A204.1 (cell line): ENCODE measurements at regions not wholly inside any gene's neighbourhood (a gene's known extent, or its start where the extent isn't known, plus 50 kb on each side); places are given as distances from the start of the nearest gene placed in this dataset.
"Not testable (repeated sequence)": the region's sequence is repeated elsewhere in the genome, so short reads cannot be mapped to it uniquely, and the experiment has no call there.

Experiments used
- FAIRE-seq: peaks from 2 replicates; lab custom pipeline; 2012; peaks lifted over from hg19 to GRCh38; lab: Jason Lieb, UNC

DNA sequence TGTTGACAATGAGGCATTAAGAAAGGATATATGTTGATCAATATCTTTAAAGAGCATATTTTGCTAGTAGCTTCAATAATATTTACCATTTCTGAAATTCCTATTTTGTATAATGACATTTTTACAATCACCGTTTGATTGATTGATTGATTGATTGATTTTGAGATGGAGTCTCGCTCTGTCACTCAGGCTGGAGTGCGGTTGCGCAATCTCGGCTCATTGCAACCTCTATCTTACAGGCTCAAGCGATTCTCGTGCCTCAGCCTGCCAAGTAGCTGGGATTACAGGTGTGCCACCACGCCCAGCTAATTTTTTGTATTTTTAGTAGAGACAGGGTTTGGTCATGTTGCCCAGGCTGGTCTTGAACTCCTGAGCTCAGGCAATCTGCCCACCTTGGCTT is 150.9 kb upstream of the TEX13D start:
- FAIRE-seq = not testable (repeated sequence)

DNA sequence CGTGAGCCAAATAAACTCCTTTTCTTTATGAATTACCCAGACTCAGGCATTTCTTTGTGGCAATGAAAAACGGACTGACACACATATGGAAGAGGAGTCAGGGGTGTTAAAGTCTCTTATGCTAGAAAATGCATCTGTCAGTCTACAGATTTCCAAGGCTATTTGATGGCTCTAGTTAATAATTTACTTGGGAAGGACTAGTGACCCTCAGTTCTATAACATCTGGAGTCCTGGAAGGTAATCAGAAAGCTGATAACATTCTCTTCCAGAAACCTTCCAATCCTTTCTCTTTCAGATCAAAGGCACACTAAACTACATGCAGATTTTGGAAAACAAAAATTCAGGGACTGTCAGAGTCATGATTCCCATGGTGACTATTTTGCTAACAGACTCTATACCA is 142.0 kb upstream of the TEX13D start:
- no peak for FAIRE-seq

DNA sequence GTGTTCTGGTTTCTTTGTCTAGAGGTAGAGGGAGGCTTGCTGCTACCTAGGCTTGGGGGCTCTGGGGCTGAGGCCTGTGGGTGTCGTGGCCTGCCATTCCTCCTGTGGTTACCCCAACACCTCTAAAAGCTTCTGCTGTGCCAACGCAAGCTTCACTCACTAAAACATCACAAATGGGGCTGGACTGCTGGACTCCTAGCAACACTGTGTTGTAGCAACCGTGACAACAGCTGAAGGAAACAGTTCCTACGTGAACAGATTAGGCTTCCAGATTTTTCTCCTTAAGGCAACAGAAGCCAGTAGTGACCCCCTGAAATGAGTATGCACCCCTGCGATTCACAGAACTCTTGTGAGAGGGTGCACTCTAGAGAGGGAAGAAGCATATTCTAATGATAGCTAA is 138.3 kb upstream of the TEX13D start:
- FAIRE-seq = no peak

DNA sequence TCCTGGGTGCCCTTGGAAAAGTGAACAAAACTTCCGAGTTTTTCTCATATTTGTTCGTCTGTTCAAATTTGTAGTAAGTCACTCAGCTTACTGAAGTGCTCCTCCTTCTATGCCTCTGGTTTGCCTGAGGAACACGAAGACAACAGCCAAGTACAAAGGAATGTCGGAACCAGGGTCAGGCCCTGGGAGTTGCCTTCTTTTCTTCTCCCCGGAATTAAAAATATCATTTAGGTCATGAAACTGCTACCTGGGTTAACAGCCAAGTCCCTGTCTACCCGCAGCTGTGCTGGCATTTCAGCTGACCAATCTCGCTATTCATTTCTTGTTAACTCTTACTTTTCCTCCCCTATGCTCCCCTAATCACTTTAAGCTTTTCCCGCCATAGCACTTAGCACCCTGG is 137.6 kb upstream of the TEX13D start:
- no peak for FAIRE-seq

DNA sequence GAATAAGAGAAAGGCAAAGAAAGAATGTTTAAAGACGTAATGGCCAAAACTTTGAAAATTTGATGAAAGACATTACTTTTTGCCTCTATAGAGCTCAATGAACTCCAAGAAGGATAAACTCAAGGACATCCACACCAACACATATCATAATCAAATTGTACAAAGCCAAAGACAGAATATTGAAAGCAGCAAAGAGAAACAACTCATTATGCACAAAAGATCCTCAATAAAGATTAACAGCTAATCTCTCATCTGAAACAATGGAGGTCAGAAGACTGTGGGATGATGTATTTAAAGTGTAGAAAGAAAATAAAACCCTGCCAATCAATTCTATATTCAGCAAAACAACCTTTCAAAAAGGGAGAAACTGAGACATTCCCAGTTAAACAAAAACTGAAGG is 129.1 kb upstream of the TEX13D start:
- no peak for FAIRE-seq

DNA sequence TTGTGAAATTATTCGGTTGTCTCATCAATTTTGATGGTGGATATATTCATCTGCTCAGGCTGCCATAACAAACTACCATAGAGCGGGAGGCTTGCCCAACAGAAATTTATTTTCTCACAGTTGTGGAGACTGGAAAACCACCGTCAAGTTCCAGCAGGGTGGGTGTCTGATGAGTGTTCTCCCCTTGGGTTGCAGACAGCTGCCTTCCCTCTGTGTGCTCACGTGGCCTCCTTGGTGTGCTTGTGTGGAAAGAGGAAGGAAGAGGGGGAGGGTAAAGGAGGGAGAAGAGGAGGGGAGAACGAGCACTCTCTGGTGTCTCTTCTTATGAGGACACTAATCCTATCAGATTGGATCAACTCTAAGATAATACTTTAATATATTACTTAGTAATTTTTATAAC is 123.8 kb upstream of the TEX13D start:
- FAIRE-seq = no peak

DNA sequence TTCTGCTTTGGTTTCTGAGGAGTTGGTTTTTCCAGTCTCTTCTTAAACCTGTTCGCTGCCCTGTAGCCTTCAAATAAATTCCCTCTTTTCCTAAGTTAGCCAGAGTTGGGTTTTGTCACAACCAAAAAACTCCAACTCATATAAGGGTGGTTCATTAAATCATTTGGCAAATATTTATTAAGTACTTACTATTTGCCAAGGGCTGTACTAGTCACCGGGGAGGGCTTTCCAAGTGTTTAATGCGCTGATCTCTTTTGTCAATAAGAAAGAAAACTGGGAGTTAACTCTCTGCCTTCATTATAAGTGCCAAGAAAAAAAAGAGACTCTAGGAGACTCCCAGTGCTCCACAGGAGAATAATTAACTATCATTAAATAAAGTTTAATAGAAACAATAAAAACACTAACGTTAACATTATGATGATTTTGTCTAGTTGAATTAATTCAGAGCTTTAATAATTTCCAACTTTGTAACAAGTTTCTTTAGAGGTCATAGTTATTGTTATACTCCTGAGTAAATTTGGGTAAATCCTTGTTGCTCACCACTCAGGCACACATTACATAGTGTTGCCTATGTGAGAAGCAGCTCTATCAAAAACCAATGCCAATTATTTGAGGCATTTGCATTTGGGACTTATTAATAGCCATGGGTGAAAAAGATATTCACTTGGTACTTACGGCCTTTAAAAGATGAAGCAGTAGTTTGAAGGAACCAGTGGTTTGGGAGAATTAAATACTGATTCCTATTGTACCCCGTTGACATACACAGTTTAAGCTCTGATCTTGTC is 122.5 kb upstream of the TEX13D start:
- no peak for FAIRE-seq

GRCh38 chrX:124211312-124211942 is 121.0 kb upstream of the TEX13D start:
- FAIRE-seq = no peak

- FAIRE-seq = no peak
Measured at GRCh38 chrX:124212622-124213021, 119.8 kb upstream of the TEX13D start.

DNA sequence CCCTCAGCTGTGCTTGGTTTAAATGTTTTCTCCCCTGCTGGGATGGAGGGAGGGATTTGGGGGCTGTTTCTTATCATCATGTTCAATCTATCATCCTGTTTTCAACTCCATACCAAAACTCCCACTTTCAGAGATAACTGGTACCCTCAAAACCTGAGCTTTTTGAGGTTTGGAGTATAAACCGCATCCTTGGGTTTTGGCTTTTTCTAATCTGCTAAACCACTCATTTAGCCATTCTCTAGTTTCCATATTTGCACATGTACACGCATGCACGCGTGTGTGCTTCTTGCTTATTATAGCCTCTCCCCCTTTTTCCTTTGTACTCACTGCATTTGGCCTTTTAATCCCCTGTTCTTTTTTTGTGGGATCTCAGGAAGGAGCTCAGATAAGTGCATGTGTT is 116.7 kb upstream of the TEX13D start:
- no peak for FAIRE-seq

DNA sequence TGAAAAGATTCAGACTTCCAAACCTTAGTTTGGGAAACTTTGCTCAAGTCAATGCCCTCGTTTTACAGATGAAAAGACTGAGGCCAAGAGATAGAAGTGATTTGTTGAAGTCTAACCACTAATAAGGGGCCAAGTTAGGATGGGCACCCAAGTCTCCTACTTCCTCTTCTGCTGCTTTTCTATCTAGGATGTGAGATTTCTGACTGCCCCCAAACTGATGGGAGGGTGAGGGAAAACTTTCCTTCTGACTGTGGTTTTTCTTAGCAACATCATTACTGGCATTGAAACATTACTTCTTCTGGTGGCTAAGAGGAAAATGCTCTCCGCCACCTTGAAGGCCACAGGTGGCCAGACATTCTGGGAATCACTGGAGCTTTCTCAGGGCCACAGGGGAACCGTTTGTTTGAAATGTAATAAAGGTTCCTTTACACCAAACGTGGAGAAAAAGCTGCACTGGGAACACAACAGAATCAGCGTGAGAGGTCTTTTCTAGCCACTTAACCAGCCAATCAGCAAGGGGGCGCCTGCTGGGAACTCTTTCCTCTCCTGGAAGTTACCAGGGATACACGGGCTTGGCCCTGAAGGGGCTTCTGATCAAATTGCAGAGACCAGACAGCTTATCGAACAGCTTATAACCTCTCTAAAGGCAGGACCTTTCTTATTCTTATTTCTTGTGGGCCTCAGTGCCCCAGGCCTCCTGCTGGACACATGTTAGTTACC is 115.9 kb upstream of the TEX13D start:
- FAIRE-seq = no peak

DNA sequence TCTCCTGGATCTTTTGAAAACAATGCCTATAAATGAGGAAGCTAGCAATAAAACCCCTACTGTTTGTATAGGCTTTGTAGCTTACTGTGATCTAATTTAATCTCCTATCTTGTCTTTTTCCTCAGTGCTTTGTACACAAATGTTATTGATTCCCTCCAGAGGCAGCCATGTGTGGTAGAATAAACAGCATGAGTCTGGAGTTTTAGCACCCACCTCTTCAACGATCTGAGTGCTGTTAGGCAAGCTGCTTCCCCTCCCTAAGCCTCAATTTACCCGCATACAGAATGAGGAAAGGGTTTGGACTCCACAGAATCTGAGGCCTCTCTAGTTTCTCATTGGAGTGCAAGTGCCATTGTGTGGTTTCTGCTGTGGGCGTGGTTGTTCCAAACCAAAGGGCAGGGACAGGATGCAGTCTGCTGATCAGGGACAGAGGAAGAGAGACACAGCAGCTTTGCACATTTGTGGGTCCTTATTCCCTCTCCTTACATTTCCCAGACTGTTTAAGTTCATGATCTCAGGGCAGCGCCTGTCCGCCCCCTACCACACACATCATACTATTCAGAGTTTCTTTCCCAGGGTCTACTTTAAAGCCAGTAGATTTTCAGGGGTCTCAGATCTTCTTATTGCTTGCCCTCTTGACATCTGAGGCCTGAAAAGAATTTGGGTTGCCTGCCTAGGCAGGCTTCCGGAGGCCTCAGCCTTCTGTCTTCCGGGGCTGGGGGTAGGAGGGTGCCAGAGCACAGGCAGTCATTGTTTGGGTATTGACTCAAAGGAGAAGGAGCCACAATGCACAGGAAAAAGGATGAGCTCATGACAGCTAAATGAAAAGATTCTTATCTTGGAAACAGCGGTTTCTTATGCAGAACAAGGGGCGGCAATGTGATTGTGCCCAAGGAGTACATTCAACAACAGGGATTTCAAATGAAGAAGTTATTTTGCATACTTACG is 114.9 kb upstream of the TEX13D start:
- FAIRE-seq = no peak

GRCh38 chrX:124223524-124223923 is 108.9 kb upstream of the TEX13D start:
- no peak for FAIRE-seq

- FAIRE-seq = no peak
Measured at GRCh38 chrX:124224528-124224927, 107.9 kb upstream of the TEX13D start.

- FAIRE-seq = no peak
Measured at GRCh38 chrX:124226129-124226528, 106.3 kb upstream of the TEX13D start.

GRCh38 chrX:124228849-124229248 is 103.6 kb upstream of the TEX13D start:
- FAIRE-seq = no peak

DNA sequence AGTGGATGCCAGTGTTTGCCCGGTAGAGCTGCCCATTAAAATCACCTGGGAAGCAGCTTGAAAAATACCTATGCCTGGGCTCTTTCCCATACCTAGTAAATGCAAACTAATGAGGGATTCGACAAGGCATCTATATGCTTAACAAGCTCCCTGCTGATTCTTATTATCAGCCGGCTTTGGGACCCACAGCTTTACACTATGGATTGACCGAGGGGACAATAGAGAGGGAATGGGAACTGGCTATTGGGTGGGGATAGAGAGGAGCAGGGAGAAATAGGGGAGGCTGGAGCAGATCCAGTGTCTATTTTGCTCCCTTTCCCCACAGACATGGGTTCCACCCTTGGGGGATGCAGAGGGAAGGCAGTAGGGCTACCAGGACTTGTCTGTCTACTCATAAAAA is 103.1 kb upstream of the TEX13D start:
- FAIRE-seq = no peak

GRCh38 chrX:124230655-124231450 is 101.6 kb upstream of the TEX13D start:
- FAIRE-seq = no peak

DNA sequence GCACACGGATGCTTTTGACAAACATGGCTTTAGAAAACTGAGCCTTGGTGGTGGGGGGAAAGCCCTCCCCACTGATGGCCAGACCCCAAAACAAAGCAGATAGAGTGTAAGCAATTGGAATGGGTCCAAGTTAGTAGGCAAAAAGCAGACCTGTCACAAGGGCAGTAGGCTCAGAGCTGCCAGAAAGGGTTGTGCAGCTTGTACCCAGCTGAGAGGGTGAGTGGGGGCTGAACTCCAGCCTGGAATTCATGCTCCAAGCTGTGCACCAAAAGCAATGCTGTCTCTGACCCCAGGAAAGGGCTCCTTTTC is 101.1 kb upstream of the TEX13D start:
- no peak for FAIRE-seq

DNA sequence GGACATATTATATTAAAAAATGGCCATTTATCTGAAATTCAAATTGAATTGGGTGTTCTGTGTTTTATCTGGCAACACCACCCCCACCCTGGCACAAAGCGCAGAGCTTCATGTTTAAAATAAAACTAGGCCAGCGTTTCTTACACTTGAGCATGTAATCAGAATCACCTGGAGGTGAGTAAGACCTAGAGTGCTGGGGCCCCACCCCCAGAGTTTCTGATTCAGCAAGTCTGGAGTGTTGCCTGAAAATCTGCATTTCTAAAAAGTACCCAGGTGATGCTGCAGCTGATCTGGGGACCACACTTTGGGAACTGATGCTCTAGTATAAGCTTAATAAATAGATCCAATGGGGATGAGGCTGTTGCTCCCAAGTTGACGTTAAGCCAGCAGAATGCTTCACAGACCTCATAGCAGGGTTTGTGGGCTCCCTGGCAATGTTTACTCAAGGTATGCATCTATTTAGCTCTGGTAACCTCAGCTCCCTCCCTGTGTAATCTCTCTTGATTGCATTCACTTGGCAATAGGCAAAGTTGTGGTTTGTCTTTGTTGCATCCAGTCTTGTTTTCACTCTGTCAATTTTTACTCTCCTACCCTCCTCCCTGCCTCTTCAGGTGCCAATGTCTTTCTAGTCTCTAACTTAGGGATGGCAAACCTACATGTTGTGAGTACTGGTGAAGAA is 99.8 kb upstream of the TEX13D start:
- no peak for FAIRE-seq

DNA sequence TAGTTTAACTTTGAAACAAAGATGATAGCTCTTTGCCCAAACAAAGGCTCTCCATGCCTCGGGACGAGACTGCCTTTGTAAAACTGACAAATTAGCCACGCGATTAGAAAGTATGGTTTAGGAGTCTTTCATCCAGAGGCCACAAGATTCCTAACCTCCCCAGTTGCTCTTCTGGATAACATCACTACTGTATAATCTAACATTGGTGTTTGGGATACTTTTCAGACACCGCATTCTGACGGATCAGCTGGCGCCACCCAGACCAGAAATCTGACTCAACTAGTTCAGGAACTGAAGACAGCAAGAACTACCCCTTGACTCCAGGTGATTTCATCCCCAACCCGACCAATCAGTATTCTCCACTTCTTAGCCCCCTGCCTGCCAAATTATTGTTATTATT is 98.1 kb upstream of the TEX13D start:
- no peak for FAIRE-seq
